Stimulated activated naive B cell treated with anti-CD40 and anti-IgM and Interleukin-4, amounts not matched to agents 10 μg/mL and 1 μg/mL and 100 μg/mL, for 72 hours (primary cell): ENCODE measurements at regions not wholly inside any gene's neighbourhood (a gene's known extent, or its start where the extent isn't known, plus 50 kb on each side); places are given as distances from the start of the nearest gene placed in this dataset.
"Not testable (repeated sequence)": the region's sequence is repeated elsewhere in the genome, so short reads cannot be mapped to it uniquely, and the experiment has no call there.

Experiments used
- ATAC-seq, 2 donors: fragments of 150-1000 bp; cut with Tn5 transposase; replicated peaks; 2 replicates each; pipeline ENCODE4 v1.10.0; 2021; ENCODE audit warnings: moderate library complexity in 1 of 2
- DNase-seq: peaks from one replicate; pipeline ENCODE4 v3.0.0; 2021
- H3K27ac Mint-ChIP-seq: one replicate; pipeline ENCODE4 v1.8.0; 2022; ENCODE audit warnings: mild to moderate bottlenecking, mixed read lengths
- H3K27me3 Mint-ChIP-seq, 2 donors: one replicate each; pipeline ENCODE4 v1.8.0; 2022; ENCODE audit warnings: mixed read lengths in 2 of 2
- H3K36me3 Mint-ChIP-seq, 2 donors: one replicate each; pipeline ENCODE4 v1.8.0; 2022; ENCODE audit warnings: mixed read lengths in 2 of 2, mild to moderate bottlenecking in 1 of 2
- H3K4me1 Mint-ChIP-seq, 2 donors: one replicate each; pipeline ENCODE4 v1.8.0; 2022; ENCODE audit warnings: mixed read lengths in 2 of 2, mild to moderate bottlenecking in 1 of 2
- H3K4me3 Mint-ChIP-seq, 2 donors: one replicate each; pipeline ENCODE4 v1.8.0; 2022; ENCODE audit warnings: mild to moderate bottlenecking in 2 of 2, mixed read lengths in 2 of 2, moderate library complexity in 1 of 2
- H3K9me3 Mint-ChIP-seq, 2 donors: one replicate each; pipeline ENCODE4 v1.8.0; 2022; ENCODE audit warnings: mixed read lengths in 2 of 2, mild to moderate bottlenecking in 1 of 2

DNA sequence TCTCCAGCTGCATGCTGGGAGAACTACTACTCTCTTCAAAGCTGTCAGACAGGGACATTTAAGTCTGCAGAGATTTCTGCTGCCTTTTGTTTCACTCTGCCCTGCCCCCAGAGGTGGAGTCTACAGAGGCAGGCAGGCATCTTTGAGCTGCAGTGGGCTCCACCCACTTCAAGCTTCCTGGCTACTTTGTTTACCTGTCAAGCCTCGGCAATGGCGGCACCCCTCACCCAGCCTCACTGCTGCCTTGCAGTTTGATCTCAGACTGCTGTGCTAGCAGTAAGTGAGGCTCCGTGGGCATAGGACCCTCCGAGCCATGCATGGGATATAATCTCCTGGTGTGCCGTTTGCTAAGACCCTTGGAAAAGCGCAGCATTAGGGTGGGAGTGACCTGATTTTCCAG is 61.7 kb downstream of the DMRTA1 start:
- H3K27me3 Mint-ChIP-seq = peaks cover 0 to 24% of the 10 kb centered on the region in 2 donors
- not testable (repeated sequence) for ATAC-seq, H3K9me3 Mint-ChIP-seq, H3K4me3 Mint-ChIP-seq, H3K27ac Mint-ChIP-seq, DNase-seq, H3K4me1 Mint-ChIP-seq, H3K36me3 Mint-ChIP-seq

DNA sequence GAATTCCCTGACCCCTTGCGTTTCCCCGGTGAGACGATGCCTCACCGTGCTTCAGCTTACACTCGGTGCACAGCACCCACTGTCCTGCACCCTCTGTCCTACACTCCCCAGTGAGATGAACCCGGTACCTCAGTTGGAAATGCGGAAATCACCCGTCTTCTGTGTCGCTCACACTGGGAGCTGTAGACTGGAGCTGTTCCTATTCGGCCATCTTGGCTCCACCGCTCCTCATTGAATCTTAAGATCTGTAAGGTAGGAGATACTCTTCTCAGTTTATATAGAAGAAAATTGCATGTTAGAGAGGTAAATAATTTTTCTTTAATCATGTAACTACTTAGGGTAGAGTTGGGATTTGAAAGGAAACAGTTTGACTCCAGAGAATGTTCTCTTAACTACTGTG is 62.2 kb downstream of the DMRTA1 start:
- Mint-ChIP-seq H3K27ac (no peak overlapping the region), H3K36me3 (no peaks in the 10 kb centered on the region), H3K27me3 (peaks cover 0 to 24% of the 10 kb centered on the region in 2 donors), H3K4me1 (no peaks in the 10 kb centered on the region), H3K4me3 (no peak overlapping the region), H3K9me3 (peaks cover 0 to 1% of the 10 kb centered on the region in 2 donors)
- DNase-seq = no peak
- ATAC-seq = no peak

DNA sequence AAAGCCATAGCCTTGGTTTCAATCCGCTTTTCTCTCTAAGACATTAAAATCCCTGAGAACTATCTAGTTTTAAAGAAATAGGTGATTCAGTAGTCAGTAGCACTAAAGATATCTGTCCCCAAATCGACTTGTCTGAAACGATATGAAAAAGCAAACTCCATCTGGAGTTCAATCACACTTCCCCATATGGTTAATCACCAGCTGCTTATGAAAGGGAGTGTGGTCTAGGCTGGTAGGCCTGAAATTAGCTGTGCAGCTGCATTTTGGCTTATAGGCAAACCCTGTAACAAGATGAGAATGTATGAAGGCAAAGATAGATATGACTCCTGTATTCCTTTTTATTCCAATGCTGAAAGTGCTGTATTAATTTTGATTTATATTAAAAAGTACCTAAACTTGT is 65.9 kb downstream of the DMRTA1 start:
- ATAC-seq = no peak
- H3K36me3 Mint-ChIP-seq = no peaks in the 10 kb centered on the region
- H3K4me3 Mint-ChIP-seq = no peak overlapping the region
- peaks cover 0 to 10% of the 10 kb centered on the region in 2 donors for H3K27me3 Mint-ChIP-seq
- H3K27ac Mint-ChIP-seq = no peak overlapping the region
- no peaks in the 10 kb centered on the region for H3K9me3 Mint-ChIP-seq
- no peak for DNase-seq
- H3K4me1 Mint-ChIP-seq = no peaks in the 10 kb centered on the region

DNA sequence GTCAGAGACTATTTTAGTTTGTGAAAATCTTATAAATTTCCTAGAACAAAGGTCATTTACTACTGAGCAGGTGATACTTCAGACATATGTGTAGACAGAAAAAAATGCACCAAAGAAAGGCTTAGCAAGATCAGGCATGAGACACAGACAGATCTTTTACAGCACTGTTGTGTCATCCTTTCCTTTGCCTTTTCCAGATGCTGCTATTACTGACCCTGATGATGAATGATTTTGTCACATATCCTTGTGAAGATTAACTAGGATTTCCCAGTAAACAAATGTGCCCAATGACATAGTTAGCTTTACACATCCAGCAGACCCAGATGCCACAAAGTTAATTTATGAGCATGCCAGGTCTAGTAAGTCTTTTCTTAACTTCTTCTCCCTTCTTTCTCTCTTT is 68.2 kb downstream of the DMRTA1 start:
- peaks cover 0 to under 1% of the 10 kb centered on the region in 2 donors for H3K27me3 Mint-ChIP-seq
- no peak for ATAC-seq
- no peak overlapping the region for H3K4me3 Mint-ChIP-seq
- DNase-seq = no peak
- H3K4me1 Mint-ChIP-seq = no peaks in the 10 kb centered on the region
- H3K27ac Mint-ChIP-seq = no peak overlapping the region
- H3K9me3 Mint-ChIP-seq = no peaks in the 10 kb centered on the region
- H3K36me3 Mint-ChIP-seq = no peaks in the 10 kb centered on the region

DNA sequence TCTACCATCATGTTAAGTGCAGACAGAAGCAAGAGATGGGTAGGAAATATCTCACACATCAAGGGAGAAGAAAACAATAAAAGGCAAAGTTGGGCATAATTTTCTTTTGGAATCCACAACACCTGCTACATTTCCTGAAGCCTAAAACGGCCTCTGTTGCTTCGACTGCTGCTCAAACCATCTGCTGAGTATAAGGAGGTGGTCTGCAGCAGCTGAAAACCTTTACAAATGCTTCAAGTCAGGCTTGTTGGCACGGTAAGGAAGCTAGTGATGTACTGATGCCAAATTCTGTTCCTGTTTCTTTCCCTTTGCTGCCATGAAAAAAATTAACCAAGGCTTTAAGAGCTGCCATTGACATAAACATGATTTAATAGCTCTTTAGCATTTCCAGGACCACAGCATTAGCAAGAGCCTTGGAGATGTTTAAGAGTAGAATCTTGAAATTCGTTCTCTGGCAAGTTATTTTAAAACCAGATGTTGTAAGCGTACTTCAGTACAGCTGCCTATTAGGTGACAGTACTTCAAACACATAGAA is 75.6 kb downstream of the DMRTA1 start:
- no peak for DNase-seq
- H3K4me3 Mint-ChIP-seq = no peak overlapping the region
- no peaks in the 10 kb centered on the region for H3K27me3 Mint-ChIP-seq
- no peak overlapping the region for H3K27ac Mint-ChIP-seq
- no peaks in the 10 kb centered on the region for H3K36me3 Mint-ChIP-seq
- no peaks in the 10 kb centered on the region for H3K9me3 Mint-ChIP-seq
- H3K4me1 Mint-ChIP-seq = no peaks in the 10 kb centered on the region
- ATAC-seq = no peak

DNA sequence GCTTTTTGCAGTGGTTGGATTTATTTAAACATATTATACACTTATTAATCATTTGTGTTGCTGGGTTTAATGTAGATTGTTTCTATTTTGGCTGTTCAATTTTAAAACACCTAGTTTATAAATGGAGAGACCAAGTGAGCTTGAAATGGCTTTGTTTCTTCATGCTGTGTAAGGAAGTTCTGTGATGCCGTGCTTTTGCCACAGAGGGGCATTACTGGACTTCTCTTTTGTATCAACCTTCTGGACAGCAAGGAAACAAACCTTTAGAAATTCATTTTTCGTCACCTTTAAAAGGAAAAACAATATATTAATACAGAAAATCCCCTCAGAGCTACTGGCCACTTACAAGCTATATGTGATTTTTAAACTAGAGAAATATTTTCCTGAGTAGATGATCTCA is 81.9 kb downstream of the DMRTA1 start:
- peaks cover 0 to 4% of the 10 kb centered on the region in 2 donors for H3K9me3 Mint-ChIP-seq
- H3K27ac Mint-ChIP-seq = no peak overlapping the region
- DNase-seq = no peak
- no peaks in the 10 kb centered on the region for H3K36me3 Mint-ChIP-seq
- peaks cover 0 to 4% of the 10 kb centered on the region in 2 donors for H3K27me3 Mint-ChIP-seq
- no peak overlapping the region for H3K4me3 Mint-ChIP-seq
- peaks cover 0 to 5% of the 10 kb centered on the region in 2 donors for H3K4me1 Mint-ChIP-seq
- no peak for ATAC-seq

DNA sequence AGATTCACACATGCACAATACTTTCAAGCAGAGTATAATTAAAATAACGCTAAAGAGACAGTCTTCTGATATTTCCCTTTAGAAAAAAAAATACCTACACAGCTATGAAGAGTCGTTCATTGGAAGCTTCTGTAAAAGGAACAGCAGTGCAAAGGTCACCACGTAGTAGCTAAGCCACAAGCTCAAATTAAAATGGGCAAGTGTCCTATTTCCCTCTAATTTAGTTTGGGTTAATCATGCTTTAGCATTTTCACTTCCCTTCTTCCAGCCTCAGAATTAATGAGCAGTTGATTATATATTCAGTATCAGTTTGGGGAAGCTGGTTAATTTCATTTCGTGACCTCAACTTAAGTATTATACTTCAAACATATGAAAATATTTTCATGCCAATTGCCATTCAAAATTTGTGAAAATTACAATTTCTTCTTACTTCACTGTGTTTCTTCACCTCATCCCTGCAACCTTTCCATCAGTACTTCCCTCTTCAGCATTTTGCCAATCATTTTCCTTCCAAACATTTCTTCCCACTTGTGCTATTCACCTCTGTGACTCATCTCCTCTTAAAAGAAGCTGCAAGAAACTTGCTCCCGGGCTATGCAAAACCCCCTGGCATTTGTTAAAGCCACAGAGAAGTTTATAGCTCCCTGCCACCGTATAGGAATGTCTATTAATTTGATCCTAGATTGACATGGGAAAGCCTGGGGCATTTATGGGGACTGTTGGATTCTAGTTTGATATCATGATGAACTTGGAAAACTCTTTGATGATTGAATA is 83.0 kb downstream of the DMRTA1 start:
- H3K4me1 Mint-ChIP-seq = peaks cover 0 to 5% of the 10 kb centered on the region in 2 donors
- H3K27me3 Mint-ChIP-seq = peaks cover 0 to 4% of the 10 kb centered on the region in 2 donors
- peaks cover 0 to 8% of the 10 kb centered on the region in 2 donors for H3K9me3 Mint-ChIP-seq
- H3K36me3 Mint-ChIP-seq = no peaks in the 10 kb centered on the region
- ATAC-seq = peak in 1 of 2 donors; percentile 34
- no peak for DNase-seq
- H3K4me3 Mint-ChIP-seq = no peak overlapping the region
- H3K27ac Mint-ChIP-seq = no peak overlapping the region

DNA sequence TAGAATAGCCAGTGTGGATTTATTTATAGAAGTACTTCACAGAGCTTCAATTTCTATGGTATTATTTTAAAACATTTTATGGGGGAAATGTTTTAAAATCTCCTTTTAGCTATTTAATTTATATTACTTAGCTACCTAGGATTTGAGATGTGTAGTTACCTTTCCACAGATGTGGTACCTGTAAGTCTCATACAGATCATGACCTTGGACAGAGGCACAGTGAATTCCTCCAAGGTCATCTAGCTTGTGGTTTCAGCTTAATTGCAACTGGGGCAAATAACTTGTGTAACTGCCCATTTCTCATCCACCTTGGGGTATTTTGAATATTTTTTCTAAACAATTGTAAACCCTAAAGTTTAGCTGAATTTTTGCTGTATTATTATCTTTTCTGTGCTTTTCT is 89.2 kb downstream of the DMRTA1 start:
- Mint-ChIP-seq H3K4me3 (no peak overlapping the region), H3K4me1 (no peaks in the 10 kb centered on the region), H3K27me3 (peaks cover 0 to 4% of the 10 kb centered on the region in 2 donors), H3K9me3 (peaks cover 2 to 8% of the 10 kb centered on the region in 2 donors), H3K36me3 (no peaks in the 10 kb centered on the region), H3K27ac (no peak overlapping the region)
- DNase-seq (no peak), ATAC-seq (no peak)

DNA sequence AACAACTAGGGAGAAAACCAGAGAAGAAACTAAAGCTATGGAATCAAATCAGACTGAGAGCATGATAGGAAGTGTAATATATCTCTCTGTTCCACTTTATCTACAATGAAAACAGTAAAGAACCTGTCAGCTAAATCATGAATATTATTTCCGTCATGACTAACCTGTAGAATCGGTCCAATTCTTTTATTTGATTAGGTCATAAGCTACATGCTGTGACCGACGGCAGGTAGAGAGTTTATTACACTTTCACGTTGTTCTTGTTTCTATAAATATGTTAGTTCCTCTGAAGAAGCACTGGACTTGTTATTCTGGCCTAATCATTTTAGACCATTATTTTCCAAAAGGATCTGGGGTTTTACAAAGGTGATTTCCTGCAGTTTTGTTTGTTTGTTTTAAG is 91.1 kb downstream of the DMRTA1 start:
- Mint-ChIP-seq H3K27ac (no peak overlapping the region), H3K4me3 (no peak overlapping the region), H3K4me1 (no peaks in the 10 kb centered on the region), H3K9me3 (peaks cover 4% of the 10 kb centered on the region in 2 donors), H3K27me3 (no peaks in the 10 kb centered on the region), H3K36me3 (no peaks in the 10 kb centered on the region)
- no peak for ATAC-seq
- DNase-seq = no peak

DNA sequence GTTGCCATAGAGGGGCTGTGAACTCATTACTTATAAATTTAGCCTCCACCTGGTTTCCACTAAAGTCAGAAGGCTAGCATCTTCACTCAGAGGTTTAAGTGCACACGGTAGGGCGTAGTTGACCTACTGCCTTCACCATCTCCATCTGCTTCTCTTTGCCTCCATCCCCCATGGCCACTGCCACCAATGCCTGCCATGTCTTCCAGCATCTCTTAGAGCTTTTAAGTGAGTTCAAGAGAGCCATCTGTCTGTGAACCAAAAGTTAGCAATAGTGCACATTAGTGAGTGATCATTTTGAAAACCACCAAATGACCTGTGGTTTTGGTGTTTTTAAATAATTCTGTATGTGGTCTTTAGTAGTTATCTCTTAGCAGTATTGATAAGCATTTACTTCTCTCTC is 102.0 kb downstream of the DMRTA1 start:
- no peak for DNase-seq
- Mint-ChIP-seq H3K27ac (no peak overlapping the region), H3K9me3 (no peaks in the 10 kb centered on the region), H3K4me1 (no peaks in the 10 kb centered on the region), H3K27me3 (no peaks in the 10 kb centered on the region), H3K36me3 (no peaks in the 10 kb centered on the region), H3K4me3 (no peak overlapping the region)
- ATAC-seq = no peak

DNA sequence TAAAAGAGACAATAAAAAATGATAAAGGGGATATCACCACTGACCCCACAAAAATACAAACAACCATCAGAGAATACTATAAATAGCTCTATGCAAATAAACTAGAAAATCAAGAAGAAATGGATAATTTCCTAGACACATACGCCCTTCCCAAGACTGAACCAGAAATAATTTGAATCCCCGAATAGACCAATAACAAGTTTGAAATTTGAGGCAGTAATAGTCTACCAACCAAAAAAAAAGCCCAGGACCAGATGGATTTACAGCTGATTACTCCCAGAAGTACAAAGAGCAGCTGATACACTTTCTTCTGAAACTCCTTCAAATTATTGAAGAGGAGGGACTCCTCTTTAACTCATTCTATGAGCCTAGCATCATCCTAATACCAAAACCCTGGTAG is 128.1 kb downstream of the DMRTA1 start:
- peaks cover 0 to 3% of the 10 kb centered on the region in 2 donors for H3K36me3 Mint-ChIP-seq
- H3K4me3 Mint-ChIP-seq = no peak overlapping the region
- no peaks in the 10 kb centered on the region for H3K27me3 Mint-ChIP-seq
- H3K9me3 Mint-ChIP-seq = peaks cover 19 to 27% of the 10 kb centered on the region in 2 donors
- no peaks in the 10 kb centered on the region for H3K4me1 Mint-ChIP-seq
- ATAC-seq (no peak), DNase-seq (no peak)
- no peak overlapping the region for H3K27ac Mint-ChIP-seq

DNA sequence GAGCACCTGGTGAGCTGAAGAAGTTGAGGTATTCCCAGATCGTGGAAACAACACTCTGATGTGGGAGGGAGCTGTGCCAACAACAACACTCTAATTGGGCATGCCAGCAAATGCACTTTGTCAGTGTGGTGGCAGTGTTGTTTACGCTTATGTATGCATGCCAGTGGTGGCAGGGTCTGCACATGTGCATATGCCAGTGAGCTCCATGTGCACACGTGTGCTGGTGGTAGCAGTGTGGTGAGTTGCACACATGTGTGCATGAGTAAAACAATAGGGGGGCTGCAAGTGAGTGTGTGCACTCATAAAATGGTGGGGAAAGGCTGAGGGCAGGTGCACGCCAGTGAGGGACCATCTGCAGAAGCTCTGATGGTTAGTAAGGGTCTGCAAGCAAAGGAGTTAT is 134.2 kb downstream of the DMRTA1 start:
- H3K4me3 Mint-ChIP-seq = no peak overlapping the region
- ATAC-seq (no peak), DNase-seq (no peak)
- H3K27me3 Mint-ChIP-seq = no peaks in the 10 kb centered on the region
- peaks cover 18 to 19% of the 10 kb centered on the region in 2 donors for H3K9me3 Mint-ChIP-seq
- H3K4me1 Mint-ChIP-seq = no peaks in the 10 kb centered on the region
- H3K36me3 Mint-ChIP-seq = no peaks in the 10 kb centered on the region
- no peak overlapping the region for H3K27ac Mint-ChIP-seq

DNA sequence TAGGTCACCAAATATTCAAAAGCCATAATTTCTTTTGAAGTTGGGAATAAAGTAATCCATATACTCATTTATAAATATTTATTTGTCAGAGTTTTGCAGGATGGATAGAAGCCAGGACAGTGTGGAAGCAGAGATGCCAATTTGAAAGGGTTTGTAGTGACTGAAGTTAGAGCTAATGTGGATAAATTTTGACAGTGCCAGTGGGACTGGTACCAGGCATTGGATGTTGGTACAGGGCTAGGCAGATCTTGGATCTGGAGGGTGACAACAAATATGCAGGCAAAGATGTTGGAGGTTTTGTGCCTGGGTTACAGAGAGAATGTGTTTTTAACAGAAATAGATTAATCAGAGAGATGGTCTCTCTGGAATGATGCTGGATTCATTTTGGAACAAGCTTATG is 135.6 kb downstream of the DMRTA1 start:
- Mint-ChIP-seq H3K4me3 (no peak overlapping the region), H3K36me3 (no peaks in the 10 kb centered on the region), H3K27me3 (no peaks in the 10 kb centered on the region), H3K27ac (no peak overlapping the region), H3K4me1 (no peaks in the 10 kb centered on the region), H3K9me3 (peaks cover 15 to 18% of the 10 kb centered on the region in 2 donors)
- ATAC-seq (no peak), DNase-seq (no peak)

DNA sequence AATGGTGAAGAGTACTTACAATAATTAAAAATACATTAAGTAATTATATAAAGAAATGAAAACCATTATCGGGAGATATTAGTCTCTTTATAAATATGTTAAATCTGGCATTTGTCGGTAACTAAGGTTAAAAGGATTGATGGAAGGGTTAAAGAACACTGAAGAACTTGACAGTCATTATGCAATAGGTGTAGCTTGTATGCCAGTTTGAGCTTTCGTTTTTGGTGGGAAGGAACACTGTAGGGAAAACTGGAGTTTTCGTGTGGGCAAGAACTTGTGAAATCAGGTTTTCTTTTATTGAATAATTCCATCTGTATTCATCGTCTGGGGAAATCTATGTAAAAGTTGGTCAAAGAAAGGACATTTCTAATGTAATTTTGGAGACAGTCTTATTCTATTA is 142.3 kb downstream of the DMRTA1 start:
- Mint-ChIP-seq H3K9me3 (no peaks in the 10 kb centered on the region), H3K4me1 (no peaks in the 10 kb centered on the region), H3K27ac (no peak overlapping the region), H3K27me3 (no peaks in the 10 kb centered on the region), H3K4me3 (no peak overlapping the region), H3K36me3 (no peaks in the 10 kb centered on the region)
- DNase-seq (no peak), ATAC-seq (no peak)

DNA sequence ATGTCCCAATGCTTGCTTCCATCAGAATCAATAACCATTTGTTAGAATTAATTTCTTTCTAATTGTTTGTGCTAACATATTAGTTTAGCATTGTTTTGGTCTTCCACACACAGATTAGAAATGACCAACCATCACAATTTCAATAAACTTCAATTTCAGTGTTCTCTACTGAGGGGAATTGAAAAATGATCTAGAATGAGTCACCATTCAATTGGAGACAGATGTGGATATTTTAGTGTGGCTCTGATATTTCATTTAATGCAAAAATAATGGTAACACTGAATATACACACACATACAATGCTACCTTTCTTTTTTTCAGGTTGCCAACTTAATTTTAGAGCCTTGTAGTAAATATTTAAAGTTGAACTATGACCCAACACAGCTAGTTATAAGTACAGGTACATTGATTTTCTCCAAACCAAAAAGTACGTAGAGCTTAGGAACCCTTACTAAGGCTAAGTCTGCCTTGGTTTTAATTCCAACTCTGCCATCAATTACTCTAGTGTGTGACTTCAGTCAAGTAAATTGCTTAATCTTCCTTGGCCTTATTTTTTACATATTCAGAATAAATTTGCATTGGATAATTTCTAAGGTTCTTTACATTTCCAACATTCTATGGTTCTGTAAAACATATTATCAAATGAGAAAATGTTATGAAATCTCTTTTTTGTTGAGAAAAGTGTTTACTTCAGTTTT is 143.9 kb downstream of the DMRTA1 start:
- Mint-ChIP-seq H3K36me3 (no peaks in the 10 kb centered on the region), H3K27me3 (no peaks in the 10 kb centered on the region), H3K27ac (no peak overlapping the region), H3K4me1 (no peaks in the 10 kb centered on the region), H3K4me3 (no peak overlapping the region), H3K9me3 (no peaks in the 10 kb centered on the region)
- DNase-seq = no peak
- no peak for ATAC-seq
